SU-DHL-6 (cell line): ENCODE measurements at regions not wholly inside any gene's neighbourhood (a gene's known extent, or its start where the extent isn't known, plus 50 kb on each side); places are given as distances from the start of the nearest gene placed in this dataset.

Experiments
- H2AFZ ChIP-seq: fragments of 200-600 bp; sonication (generic); 2 replicates; pipeline ENCODE4 v1.6.1; 2014; ENCODE audit warnings: low read depth, mild to moderate bottlenecking, moderate library complexity, mixed read lengths, antibody characterized with exemption, low read length; ENCODE audit not compliant: severe bottlenecking
- H3F3A ChIP-seq: fragments of 200-600 bp; shearing (Covaris generic); 2 replicates; pipeline ENCODE4 v1.6.0; 2016; ENCODE audit warnings: antibody characterized with exemption, mild to moderate bottlenecking; ENCODE audit not compliant: insufficient read depth
- H3K27ac ChIP-seq: fragments of 200-600 bp; sonication (generic); 2 replicates; pipeline ENCODE4 v1.5.1; 2016; ENCODE audit warnings: low read depth, mild to moderate bottlenecking, low read length, moderate library complexity, mixed read lengths
- H3K27me3 ChIP-seq: fragments of 200-600 bp; sonication (generic), shearing (Covaris generic); 2 replicates; pipeline ENCODE4 v1.6.0; 2014; ENCODE audit warnings: mild to moderate bottlenecking, low read length
- H3K36me3 ChIP-seq: fragments of 200-600 bp; sonication (generic); 2 replicates; pipeline ENCODE4 v1.6.1; 2014; ENCODE audit warnings: mild to moderate bottlenecking, low read length, mixed read lengths
- H3K4me2 ChIP-seq: fragments of 300-600, 200-600 bp; shearing (Covaris generic), sonication (generic); 2 replicates; pipeline ENCODE4 v1.6.0; 2014; ENCODE audit warnings: low read length, low read depth, mild to moderate bottlenecking; ENCODE audit not compliant: poor library complexity, severe bottlenecking
- H3K4me3 ChIP-seq: fragments of 200-600 bp; sonication (generic); 2 replicates; pipeline ENCODE4 v1.5.1; 2014; ENCODE audit warnings: antibody characterized with exemption, low read length, mild to moderate bottlenecking, mixed read lengths; ENCODE audit not compliant: insufficient read depth, poor library complexity, severe bottlenecking
- H3K79me2 ChIP-seq: fragments of 200-600 bp; sonication (generic); 2 replicates; pipeline ENCODE4 v1.6.1; 2014; ENCODE audit warnings: mild to moderate bottlenecking, low read length, moderate library complexity; ENCODE audit not compliant: insufficient read depth
- H3K9ac ChIP-seq: fragments of 200-600 bp; sonication (generic); 2 replicates; pipeline ENCODE4 v1.7.0; 2014; ENCODE audit warnings: mild to moderate bottlenecking, low read length
- H3K9me2 ChIP-seq: fragments of 200-600 bp; sonication (generic); replicated peaks from 2 replicates; pipeline ENCODE4 v1.6.1; 2014; ENCODE audit warnings: low read length; ENCODE audit not compliant: insufficient read depth
- H3K9me3 ChIP-seq: fragments of 200-600 bp; sonication (generic); 2 replicates; pipeline ENCODE4 v1.6.1; 2014; ENCODE audit warnings: low read length, mixed read lengths; ENCODE audit not compliant: insufficient read depth
- H4K20me1 ChIP-seq: fragments of 200-600 bp; sonication (generic); 2 replicates; pipeline ENCODE4 v1.6.1; 2014; ENCODE audit warnings: low read depth, mild to moderate bottlenecking, antibody characterized with exemption, low read length, moderate library complexity, mixed read lengths
- EZH2phosphoT487 ChIP-seq: fragments of 200-600 bp; sonication (generic), shearing (Covaris generic); conservative IDR thresholded peaks from 2 replicates; pipeline ENCODE4 v1.6.1; 2018; ENCODE audit warnings: mild to moderate bottlenecking, antibody characterized with exemption, low read length, moderate library complexity, mixed read lengths
- TF ChIP-seq, protein P1 (sequence below): fragments of 200-600 bp; sonication (generic); IDR thresholded peaks from one replicate; pipeline ENCODE4 v1.5.1; 2017; ENCODE audit warnings: antibody characterized with exemption, mild to moderate bottlenecking, low read length, moderate library complexity; ENCODE audit not compliant: insufficient read depth, poor library complexity, severe bottlenecking

DNA sequence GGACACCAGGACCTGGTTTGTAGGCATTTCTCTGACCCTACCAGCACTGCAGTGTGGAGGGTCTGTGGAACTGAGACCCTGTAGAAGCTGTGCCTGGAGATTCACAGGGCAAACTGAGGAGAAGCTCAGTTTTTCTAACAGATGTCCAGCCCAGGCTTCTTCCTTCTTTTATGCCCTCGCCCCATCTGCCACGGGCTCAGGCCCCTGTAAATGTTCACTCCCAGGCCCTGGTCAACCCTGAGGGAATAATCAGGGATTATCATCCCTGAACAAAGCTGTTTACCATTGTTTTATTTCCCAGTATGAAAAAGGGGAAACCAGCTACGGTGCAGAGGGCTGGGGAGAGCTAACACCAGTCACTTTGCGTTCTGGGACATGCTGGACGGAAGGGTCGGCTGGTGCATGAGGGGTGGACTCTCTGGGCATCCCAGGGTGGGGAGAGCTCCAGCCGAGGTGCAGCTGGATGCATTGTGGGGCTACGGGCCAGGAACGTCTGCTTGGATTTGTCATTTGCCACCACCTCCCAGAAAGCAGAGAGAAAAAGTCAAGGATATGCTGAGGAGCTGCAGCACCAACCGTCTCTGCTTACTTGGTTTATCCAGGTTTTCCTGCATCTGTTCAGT is 183.8 kb downstream of the TFCP2L1 start:
- no peaks in the 10 kb centered on the region for H4K20me1 ChIP-seq

DNA sequence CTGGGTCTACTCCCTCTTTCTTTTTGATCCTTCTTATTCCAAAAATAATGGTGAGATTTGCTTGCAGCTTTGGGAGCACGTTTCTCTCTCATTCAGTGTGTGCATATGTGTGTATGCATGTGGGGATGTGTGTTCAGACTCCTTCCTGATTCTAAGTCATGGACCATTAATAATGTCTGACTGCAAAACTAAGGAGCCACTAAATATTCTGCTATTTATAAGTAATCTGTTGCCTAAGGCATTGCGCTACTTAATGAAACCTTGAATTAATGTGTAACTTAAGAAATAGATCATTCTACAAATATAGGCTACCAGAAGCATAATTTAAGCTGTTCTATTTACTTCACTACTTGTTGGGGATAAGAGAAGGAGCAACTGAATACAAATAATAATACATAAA is 182.1 kb downstream of the TFCP2L1 start:
- H3K9ac ChIP-seq, result no peak overlapping the region
- H3K27ac ChIP-seq, result no peak overlapping the region
- H3K4me3 ChIP-seq, result no peak overlapping the region
- no peaks in the 10 kb centered on the region for H3K36me3 ChIP-seq
- H3F3A ChIP-seq, result no peaks in the 10 kb centered on the region
- H2AFZ ChIP-seq, result no peak overlapping the region
- no peak for TF ChIP-seq EZH2phosphoT487
- TF ChIP-seq, protein P1, sequence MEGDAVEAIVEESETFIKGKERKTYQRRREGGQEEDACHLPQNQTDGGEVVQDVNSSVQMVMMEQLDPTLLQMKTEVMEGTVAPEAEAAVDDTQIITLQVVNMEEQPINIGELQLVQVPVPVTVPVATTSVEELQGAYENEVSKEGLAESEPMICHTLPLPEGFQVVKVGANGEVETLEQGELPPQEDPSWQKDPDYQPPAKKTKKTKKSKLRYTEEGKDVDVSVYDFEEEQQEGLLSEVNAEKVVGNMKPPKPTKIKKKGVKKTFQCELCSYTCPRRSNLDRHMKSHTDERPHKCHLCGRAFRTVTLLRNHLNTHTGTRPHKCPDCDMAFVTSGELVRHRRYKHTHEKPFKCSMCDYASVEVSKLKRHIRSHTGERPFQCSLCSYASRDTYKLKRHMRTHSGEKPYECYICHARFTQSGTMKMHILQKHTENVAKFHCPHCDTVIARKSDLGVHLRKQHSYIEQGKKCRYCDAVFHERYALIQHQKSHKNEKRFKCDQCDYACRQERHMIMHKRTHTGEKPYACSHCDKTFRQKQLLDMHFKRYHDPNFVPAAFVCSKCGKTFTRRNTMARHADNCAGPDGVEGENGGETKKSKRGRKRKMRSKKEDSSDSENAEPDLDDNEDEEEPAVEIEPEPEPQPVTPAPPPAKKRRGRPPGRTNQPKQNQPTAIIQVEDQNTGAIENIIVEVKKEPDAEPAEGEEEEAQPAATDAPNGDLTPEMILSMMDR, result no peak
- no peaks in the 10 kb centered on the region for H3K9me3 ChIP-seq
- no peaks in the 10 kb centered on the region for H4K20me1 ChIP-seq
- H3K79me2 ChIP-seq, result no peaks in the 10 kb centered on the region
- H3K9me2 ChIP-seq, result no peaks in the 10 kb centered on the region
- no peak overlapping the region for H3K4me2 ChIP-seq
- H3K27me3 ChIP-seq, result 0 out of 2 replicates have a peak, but pooled peaks cover 1% of the 10 kb centered on the region

More for the DNA sequence above, 183.8 kb downstream of the TFCP2L1 start:
- Histone ChIP-seq H3F3A (no peaks in the 10 kb centered on the region), H3K79me2 (no peaks in the 10 kb centered on the region), H3K4me3 (no peak overlapping the region), H3K27me3 (no peaks in the 10 kb centered on the region), H3K4me2 (no peak overlapping the region), H3K9me3 (no peaks in the 10 kb centered on the region), H2AFZ (no peak overlapping the region), H3K27ac (no peak overlapping the region), H3K36me3 (no peaks in the 10 kb centered on the region), H3K9ac (no peak overlapping the region), H3K9me2 (no peaks in the 10 kb centered on the region)
- TF ChIP-seq, protein P1, result no peak
- TF ChIP-seq EZH2phosphoT487, result no peak

DNA sequence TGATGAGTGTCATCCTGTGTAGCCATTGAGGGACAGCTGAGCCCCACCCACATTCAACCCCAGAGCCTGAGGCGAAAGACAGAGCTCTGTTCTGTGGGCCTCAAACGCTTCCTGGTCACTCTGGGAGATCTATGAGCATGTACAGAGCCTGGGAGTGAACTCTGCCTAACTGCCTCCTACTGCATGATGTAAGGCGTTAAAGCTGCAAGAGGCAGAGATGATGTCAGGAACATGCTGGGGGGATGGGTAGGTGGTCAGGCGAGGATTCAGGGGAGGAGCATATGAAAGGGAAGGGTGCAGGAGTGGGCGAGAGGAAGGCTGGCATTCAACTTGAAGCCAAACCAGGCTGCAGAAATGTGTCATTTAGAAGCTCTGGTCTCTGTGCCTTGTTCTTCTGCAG is 181.0 kb downstream of the TFCP2L1 start:
- Histone ChIP-seq H3K36me3 (no peaks in the 10 kb centered on the region), H3K27me3 (0 out of 2 replicates have a peak, but pooled peaks cover 3% of the 10 kb centered on the region), H2AFZ (no peak overlapping the region), H3K9ac (no peak overlapping the region), H3K9me2 (no peaks in the 10 kb centered on the region), H3K27ac (no peak overlapping the region), H3K9me3 (no peaks in the 10 kb centered on the region), H3K4me2 (no peak overlapping the region), H3K4me3 (no peak overlapping the region), H3F3A (no peaks in the 10 kb centered on the region), H3K79me2 (no peaks in the 10 kb centered on the region), H4K20me1 (no peaks in the 10 kb centered on the region)
- no peak for TF ChIP-seq EZH2phosphoT487
- TF ChIP-seq, protein P1, result no peak
